ENCODE measurements at regions not wholly inside any gene's neighbourhood (a gene's known extent, or its start where the extent isn't known, plus 50 kb on each side); places are given as distances from the start of the nearest gene placed in this dataset.

- DNase-seq = no peak
Observed at GRCh38 chr13:106753251-106753650, 185.3 kb upstream of the ARGLU1 start.

- DNase-seq = no peak
Observed at GRCh38 chr13:106752584-106753170, 184.7 kb upstream of the ARGLU1 start.

GRCh38 chr13:106748785-106749184 is 180.8 kb upstream of the ARGLU1 start:
- no peak for DNase-seq

GRCh38 chr13:106744516-106744915 is 176.6 kb upstream of the ARGLU1 start:
- DNase-seq = no peak

GRCh38 chr13:106738186-106738678 is 170.3 kb upstream of the ARGLU1 start:
- no peak for DNase-seq

GRCh38 chr13:106736941-106737340 is 169.0 kb upstream of the ARGLU1 start:
- DNase-seq = no peak

- no peak for DNase-seq
Observed at GRCh38 chr13:106734198-106734597, 166.3 kb upstream of the ARGLU1 start.

- no peak for DNase-seq
Observed at GRCh38 chr13:106723036-106723435, 155.1 kb upstream of the ARGLU1 start.

- DNase-seq = no peak
Observed at GRCh38 chr13:106722620-106723019, 154.7 kb upstream of the ARGLU1 start.

- DNase-seq = no peak
Observed at GRCh38 chr13:106721599-106721998, 153.7 kb upstream of the ARGLU1 start.

- DNase-seq = no peak
Observed at GRCh38 chr13:106714271-106714982, 146.5 kb upstream of the ARGLU1 start.

GRCh38 chr13:106712381-106712780 is 144.4 kb upstream of the ARGLU1 start:
- no peak for DNase-seq

- DNase-seq = no peak
Observed at GRCh38 chr13:106710266-106710665, 142.3 kb upstream of the ARGLU1 start.

- no peak for DNase-seq
Observed at GRCh38 chr13:106709522-106709921, 141.6 kb upstream of the ARGLU1 start.

- no peak for DNase-seq
Observed at GRCh38 chr13:106702505-106702904, 134.6 kb upstream of the ARGLU1 start.

GRCh38 chr13:106701771-106702341 is 133.9 kb upstream of the ARGLU1 start:
- DNase-seq = no peak

- no peak for DNase-seq
Observed at GRCh38 chr13:106700439-106700838, 132.5 kb upstream of the ARGLU1 start.

- no peak for DNase-seq
Observed at GRCh38 chr13:106700007-106700406, 132.1 kb upstream of the ARGLU1 start.

GRCh38 chr13:106699311-106699710 is 131.4 kb upstream of the ARGLU1 start:
- no peak for DNase-seq

GRCh38 chr13:106696719-106697118 is 128.8 kb upstream of the ARGLU1 start:
- DNase-seq = no peak

GRCh38 chr13:106696140-106696539 is 128.2 kb upstream of the ARGLU1 start:
- DNase-seq = peak; percentile 5

- DNase-seq = no peak
Observed at GRCh38 chr13:106695139-106695538, 127.2 kb upstream of the ARGLU1 start.

- DNase-seq = no peak
Observed at GRCh38 chr13:106691861-106692260, 123.9 kb upstream of the ARGLU1 start.

GRCh38 chr13:106691341-106691740 is 123.4 kb upstream of the ARGLU1 start:
- no peak for DNase-seq
